ENCODE measurements at regions not wholly inside any gene's neighbourhood (a gene's known extent, or its start where the extent isn't known, plus 50 kb on each side); places are given as distances from the start of the nearest gene placed in this dataset.

DNA sequence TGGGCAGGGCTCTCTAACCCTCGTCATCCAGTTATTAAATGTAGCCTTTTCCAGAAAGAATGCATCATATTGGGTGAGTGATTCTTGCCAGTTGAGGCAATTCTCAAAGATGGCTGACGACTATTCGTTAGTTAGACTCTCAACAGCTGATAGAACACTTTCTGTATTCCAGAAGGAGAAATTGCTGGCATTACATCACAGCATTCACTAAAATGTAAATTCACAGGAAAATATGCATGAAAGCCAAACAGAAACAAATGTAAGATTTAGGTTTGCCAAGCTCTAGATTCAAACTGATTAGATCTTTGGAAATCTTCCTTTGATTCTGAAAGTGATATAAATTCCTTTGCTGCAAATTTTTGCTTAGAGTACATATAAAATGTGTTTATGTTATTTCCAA, 1501.0 kb downstream of the SI start:
- 50 to 64% methylated on average over 3 of the region's 3 CpGs for WGBS, 2 donors
- no peaks in the 10 kb centered on the region for H3K36me3 ChIP-seq (replicated peaks in 1 of 2; ENCODE audit: insufficient read depth in 1 of 2, low read depth in 2 of 2)
- no peak overlapping the region for H3K4me3 ChIP-seq
- ATAC-seq (no peak), DNase-seq (no peak)
- no peaks in the 10 kb centered on the region for H3K27me3 ChIP-seq
- no peaks in the 10 kb centered on the region for H3K4me1 ChIP-seq
- TF ChIP-seq CTCF (IDR thresholded peaks at IDR 0.05) = no peak
- no peak for TF ChIP-seq POLR2A (IDR thresholded peaks at IDR 0.05)
- H3K27ac ChIP-seq = no peak overlapping the region
- intact Hi-C loops (cut with DNase I) = no loop called here
- no peaks in the 10 kb centered on the region for H3K9me3 ChIP-seq

DNA sequence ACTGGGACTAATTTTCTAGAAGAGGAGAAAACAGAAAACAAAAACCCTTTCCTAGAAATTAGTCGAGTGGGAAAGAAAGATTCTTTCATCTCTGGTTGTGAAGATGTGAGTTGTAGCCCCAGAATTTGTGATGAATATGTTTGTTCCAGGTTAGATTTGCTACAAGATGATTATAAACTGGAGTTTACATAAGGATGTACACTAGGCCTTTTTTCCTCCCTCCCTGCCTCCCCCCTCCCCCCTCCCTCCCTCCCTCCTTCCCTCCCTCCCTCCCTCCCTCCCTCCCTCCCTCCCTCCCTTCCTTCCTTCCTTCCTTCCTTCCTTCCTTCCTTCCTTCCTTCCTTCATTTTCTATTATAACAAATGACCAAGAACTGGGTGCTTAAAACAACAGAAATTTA, 1502.0 kb downstream of the SI start:
- H3K27me3 ChIP-seq = no peaks in the 10 kb centered on the region
- H3K4me1 ChIP-seq = no peaks in the 10 kb centered on the region
- no peak overlapping the region for H3K27ac ChIP-seq
- no peaks in the 10 kb centered on the region for H3K36me3 ChIP-seq (replicated peaks in 1 of 2; ENCODE audit: insufficient read depth in 1 of 2, low read depth in 2 of 2)
- DNase-seq (no peak), ATAC-seq (no peak)
- no peaks in the 10 kb centered on the region for H3K9me3 ChIP-seq
- intact Hi-C loops (cut with DNase I) = no loop called here
- TF ChIP-seq POLR2A (IDR thresholded peaks at IDR 0.05) = no peak
- no peak for TF ChIP-seq CTCF (IDR thresholded peaks at IDR 0.05)
- H3K4me3 ChIP-seq = no peak overlapping the region
- WGBS, 2 donors = 19 to 20% methylated on average over 1 of the region's 1 CpG

DNA sequence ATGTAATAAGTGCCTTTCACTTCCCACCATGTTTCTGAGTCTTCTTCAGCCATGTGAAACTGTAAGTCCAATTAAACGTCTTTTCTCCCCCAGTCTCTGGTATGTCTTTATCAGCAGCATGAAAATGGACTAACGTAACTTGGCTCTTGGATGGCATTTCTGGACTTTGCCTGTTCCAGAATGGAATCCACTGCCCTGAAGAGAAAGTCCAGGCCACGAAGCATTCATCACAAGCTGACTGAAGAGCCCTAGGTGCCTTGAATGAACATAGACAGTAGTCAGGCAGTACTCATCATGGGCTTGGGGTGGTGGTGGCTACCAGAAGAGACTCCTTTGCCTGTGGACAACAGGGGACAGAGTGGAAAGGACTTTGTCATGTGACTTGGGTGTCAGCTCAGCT, 1505.0 kb downstream of the SI start:
- intact Hi-C loops (cut with DNase I) = no loop called here
- 36% methylated on average over 3 of the region's 3 CpGs for WGBS, 2 donors
- H3K4me1 ChIP-seq = no peaks in the 10 kb centered on the region
- ATAC-seq = no peak
- no peak overlapping the region for H3K4me3 ChIP-seq
- H3K27ac ChIP-seq = no peak overlapping the region
- no peaks in the 10 kb centered on the region for H3K27me3 ChIP-seq
- no peaks in the 10 kb centered on the region for H3K36me3 ChIP-seq (replicated peaks in 1 of 2; ENCODE audit: insufficient read depth in 1 of 2, low read depth in 2 of 2)
- DNase-seq = no peak
- H3K9me3 ChIP-seq = no peaks in the 10 kb centered on the region
- TF ChIP-seq POLR2A (IDR thresholded peaks at IDR 0.05) = no peak
- TF ChIP-seq CTCF (IDR thresholded peaks at IDR 0.05) = no peak

GRCh38 chr3:163572856-163573255, 1505.4 kb downstream of the SI start:
- no peak for DNase-seq
- WGBS, 2 donors = 22 to 33% methylated on average over 1 of the region's 1 CpG
- no peak for ATAC-seq
- H3K27ac ChIP-seq = no peak overlapping the region
- no peaks in the 10 kb centered on the region for H3K9me3 ChIP-seq
- intact Hi-C loops (cut with DNase I) = no loop called here
- H3K4me1 ChIP-seq = no peaks in the 10 kb centered on the region
- H3K4me3 ChIP-seq = no peak overlapping the region
- TF ChIP-seq CTCF (IDR thresholded peaks at IDR 0.05) (no peak), POLR2A (IDR thresholded peaks at IDR 0.05) (no peak)
- H3K36me3 ChIP-seq (replicated peaks in 1 of 2; ENCODE audit: insufficient read depth in 1 of 2, low read depth in 2 of 2) = no peaks in the 10 kb centered on the region
- no peaks in the 10 kb centered on the region for H3K27me3 ChIP-seq

DNA sequence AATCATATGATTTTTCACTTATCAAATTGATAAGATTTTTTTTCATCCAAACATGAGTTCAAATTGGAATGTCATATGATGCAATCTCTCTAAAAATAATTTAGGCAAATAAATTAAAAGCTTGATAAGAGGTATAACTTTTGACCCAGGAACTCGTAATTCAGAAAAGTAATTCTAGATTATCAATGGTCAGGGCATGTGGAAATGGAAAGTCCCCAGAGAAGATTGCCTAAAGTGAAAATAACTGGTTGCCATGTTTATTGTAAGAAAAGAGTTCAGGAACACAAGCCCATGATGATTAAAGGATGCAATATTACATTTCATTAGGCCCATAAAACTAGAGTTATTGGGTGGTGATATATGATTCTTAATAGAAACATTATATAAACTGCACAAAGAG, 1514.8 kb downstream of the SI start:
- H3K9me3 ChIP-seq = peaks cover 0 to 6% (median 0%) of the 10 kb centered on the region in 3 donors
- no peaks in the 10 kb centered on the region for H3K4me1 ChIP-seq
- no peak for ATAC-seq
- no peak overlapping the region for H3K27ac ChIP-seq
- intact Hi-C loops (cut with DNase I) = no loop called here
- no peak overlapping the region for H3K4me3 ChIP-seq
- no peak for DNase-seq
- no peaks in the 10 kb centered on the region for H3K27me3 ChIP-seq
- TF ChIP-seq CTCF (IDR thresholded peaks at IDR 0.05) (no peak), POLR2A (IDR thresholded peaks at IDR 0.05) (no peak)
- no peaks in the 10 kb centered on the region for H3K36me3 ChIP-seq (replicated peaks in 1 of 2; ENCODE audit: insufficient read depth in 1 of 2, low read depth in 2 of 2)
- WGBS, 2 donors = 19 to 40% methylated on average over 1 of the region's 1 CpG
